GM19395 (cell line): ENCODE measurements at regions not wholly inside any gene's neighbourhood (a gene's known extent, or its start where the extent isn't known, plus 50 kb on each side); places are given as distances from the start of the nearest gene placed in this dataset.
"Not testable (repeated sequence)": the region's sequence is repeated elsewhere in the genome, so short reads cannot be mapped to it uniquely, and the experiment has no call there.

Experiments
- ATAC-seq: cut with Tn5 transposase; IDR thresholded peaks from one replicate; pipeline ENCODE4 v1.9.1; 2021; ENCODE audit warnings: mild to moderate bottlenecking, moderate library complexity; ENCODE audit not compliant: unreplicated experiment

- no peak for ATAC-seq
These were observed 193.8 kb upstream of the TOX3 start for GRCh38 chr16:52740766-52741165.

GRCh38 chr16:52740333-52740732, 193.4 kb upstream of the TOX3 start:
- no peak for ATAC-seq

GRCh38 chr16:52738992-52739391, 192.0 kb upstream of the TOX3 start:
- not testable (repeated sequence) for ATAC-seq

GRCh38 chr16:52731219-52731875, 184.4 kb upstream of the TOX3 start:
- no peak for ATAC-seq

- no peak for ATAC-seq
These were observed 182.8 kb upstream of the TOX3 start for GRCh38 chr16:52729731-52730130.

- no peak for ATAC-seq
These were observed 180.9 kb upstream of the TOX3 start for GRCh38 chr16:52727849-52728248.

- no peak for ATAC-seq
These were observed 180.5 kb upstream of the TOX3 start for GRCh38 chr16:52727441-52727840.

- no peak for ATAC-seq
These were observed 178.5 kb upstream of the TOX3 start for GRCh38 chr16:52725461-52725860.

- ATAC-seq = no peak
These were observed 178.1 kb upstream of the TOX3 start for GRCh38 chr16:52725043-52725442.

- ATAC-seq = no peak
These were observed 174.4 kb upstream of the TOX3 start for GRCh38 chr16:52721331-52721730.

GRCh38 chr16:52718046-52718445, 171.1 kb upstream of the TOX3 start:
- no peak for ATAC-seq

- ATAC-seq = no peak
These were observed 166.8 kb upstream of the TOX3 start for GRCh38 chr16:52713740-52714139.

GRCh38 chr16:52709306-52709705, 162.4 kb upstream of the TOX3 start:
- no peak for ATAC-seq

- no peak for ATAC-seq
These were observed 161.5 kb upstream of the TOX3 start for GRCh38 chr16:52708476-52708875.

- no peak for ATAC-seq
These were observed 160.9 kb upstream of the TOX3 start for GRCh38 chr16:52707676-52708337.

- ATAC-seq = no peak
These were observed 158.2 kb upstream of the TOX3 start for GRCh38 chr16:52705122-52705521.

- ATAC-seq = no peak
These were observed 151.0 kb upstream of the TOX3 start for GRCh38 chr16:52697971-52698370.

- no peak for ATAC-seq
These were observed 149.2 kb upstream of the TOX3 start for GRCh38 chr16:52696126-52696525.

- ATAC-seq = no peak
These were observed 143.5 kb upstream of the TOX3 start for GRCh38 chr16:52690468-52690867.

- ATAC-seq = no peak
These were observed 134.1 kb upstream of the TOX3 start for GRCh38 chr16:52680993-52681392.

GRCh38 chr16:52677501-52677900, 130.6 kb upstream of the TOX3 start:
- ATAC-seq = no peak

- no peak for ATAC-seq
These were observed 130.0 kb upstream of the TOX3 start for GRCh38 chr16:52676959-52677358.

GRCh38 chr16:52671590-52671989, 124.6 kb upstream of the TOX3 start:
- ATAC-seq = no peak
